IMR-90 (cell line): ENCODE measurements at regions not wholly inside any gene's neighbourhood (a gene's known extent, or its start where the extent isn't known, plus 50 kb on each side); places are given as distances from the start of the nearest gene placed in this dataset.

Experiments used
- ATAC-seq: fragments of 200-7000 bp; cut with Tn5 transposase; 2 replicates; pipeline ENCODE4 v1.9.1; 2020; ENCODE audit warnings: low read depth, mild to moderate bottlenecking, moderate library complexity
- BruUV-seq: library from RNA; stranded (reverse); fragments of 400-500 nt; replicated peaks from 2 replicates; lab custom pipeline; 2021; lab: Mats Ljungman, UMichigan
- CTCF ChIA-PET: fragments of 300-600 bp; formaldehyde crosslinking; extraction: SDS; loops from one replicate; lab custom pipeline; 2021; ENCODE audit warnings: antibody characterized with exemption; lab: Yijun Ruan, JAX
- POLR2A ChIA-PET: fragments of 300-600 bp; sonication (Branson Sonifier 250); formaldehyde crosslinking; loops from one replicate; lab custom pipeline; 2022; ENCODE audit warnings: antibody characterized with exemption; ENCODE audit not compliant: unreplicated experiment; lab: Charles Lee
- DNase-seq: peaks from one replicate; pipeline ENCODE4 v3.0.0; 2013
- H2AFZ ChIP-seq: replicated peaks from 2 replicates; pipeline ENCODE3; 2013; ENCODE audit warnings: low read length, mild to moderate bottlenecking; ENCODE audit not compliant: poor library complexity
- H2AK5ac ChIP-seq: 2 replicates; pipeline ENCODE4 v1.6.1; 2013; ENCODE audit warnings: low read depth, low read length, inconsistent platforms
- H2AK9ac ChIP-seq: replicated peaks from 2 replicates; pipeline ENCODE3; 2013; ENCODE audit warnings: mild to moderate bottlenecking, low read depth, low read length, moderate library complexity; ENCODE audit not compliant: poor library complexity
- H2BK120ac ChIP-seq: 2 replicates; pipeline ENCODE4 v1.6.1; 2013; ENCODE audit warnings: low read depth, low read length, inconsistent platforms
- H2BK15ac ChIP-seq: 3 replicates; pipeline ENCODE4 v1.6.1; 2013; ENCODE audit warnings: low read depth, low read length, inconsistent platforms
- H2BK20ac ChIP-seq: 2 replicates; pipeline ENCODE4 v1.6.1; 2013; ENCODE audit warnings: low read depth, mild to moderate bottlenecking, inconsistent platforms, low read length, moderate library complexity
- H2BK5ac ChIP-seq: 2 replicates; pipeline ENCODE4 v1.6.1; 2013; ENCODE audit warnings: mild to moderate bottlenecking, low read depth, low read length, inconsistent platforms; ENCODE audit not compliant: poor library complexity, severe bottlenecking
- H3K14ac ChIP-seq: replicated peaks from 2 replicates; pipeline ENCODE4 v1.6.1; 2013; ENCODE audit warnings: low read depth, low read length, inconsistent platforms
- H3K18ac ChIP-seq: 2 replicates; pipeline ENCODE4 v1.6.1; 2013; ENCODE audit warnings: low read depth, low read length, control low read depth
- H3K23ac ChIP-seq: 2 replicates; pipeline ENCODE4 v1.6.1; 2013; ENCODE audit warnings: low read depth, low read length, inconsistent platforms
- H3K27ac ChIP-seq: 2 replicates; pipeline ENCODE4 v1.5.1; 2013; ENCODE audit warnings: mild to moderate bottlenecking, control low read depth, low read length; ENCODE audit not compliant: insufficient read depth
- H3K27me3 ChIP-seq: 2 replicates; pipeline ENCODE4 v1.6.1; 2013; ENCODE audit warnings: low read length; ENCODE audit not compliant: control insufficient read depth, insufficient read depth
- H3K36me3 ChIP-seq: 2 replicates; pipeline ENCODE4 v1.6.1; 2013; ENCODE audit warnings: low read length, mixed read lengths; ENCODE audit not compliant: control insufficient read depth, insufficient read depth
- H3K4ac ChIP-seq: 2 replicates; pipeline ENCODE4 v1.6.1; 2013; ENCODE audit warnings: low read depth, low read length, inconsistent platforms
- H3K4me1 ChIP-seq: 2 replicates; pipeline ENCODE4 v1.6.1; 2013; ENCODE audit warnings: low read length, mixed read lengths; ENCODE audit not compliant: control insufficient read depth, insufficient read depth
- H3K4me2 ChIP-seq: 2 replicates; pipeline ENCODE4 v1.6.1; 2013; ENCODE audit warnings: low read depth, mild to moderate bottlenecking, control low read depth, low read length, moderate library complexity
- H3K4me3 ChIP-seq: 2 replicates; pipeline ENCODE4 v1.5.1; 2013; ENCODE audit warnings: low read depth, mild to moderate bottlenecking, control low read depth, low read length, moderate library complexity; ENCODE audit not compliant: insufficient read depth
- H3K56ac ChIP-seq: 2 replicates; pipeline ENCODE4 v1.6.1; 2013; ENCODE audit warnings: low read length, inconsistent platforms; ENCODE audit not compliant: insufficient read depth; ENCODE audit errors: extremely low read depth
- H3K79me1 ChIP-seq, 2 experiments: 2 replicates each; pipeline ENCODE4 v1.6.1; 2013; ENCODE audit warnings: low read length in 2 of 2, inconsistent platforms in 1 of 2, low read depth in 1 of 2
- H3K9ac ChIP-seq: 2 replicates; pipeline ENCODE4 v1.6.1; 2013; ENCODE audit warnings: low read depth, low read length, control low read depth
- H3K9me1 ChIP-seq: 2 replicates; pipeline ENCODE4 v1.6.1; 2013; ENCODE audit warnings: low read length, inconsistent platforms; ENCODE audit not compliant: insufficient read depth
- H3K9me3 ChIP-seq: 2 replicates; pipeline ENCODE4 v1.6.1; 2013; ENCODE audit warnings: low read length; ENCODE audit not compliant: control insufficient read depth, insufficient read depth
- H4K20me1 ChIP-seq: 2 replicates; pipeline ENCODE4 v1.6.1; 2013; ENCODE audit warnings: low read length, inconsistent platforms; ENCODE audit not compliant: insufficient read depth
- H4K5ac ChIP-seq: 2 replicates; pipeline ENCODE4 v1.6.1; 2013; ENCODE audit warnings: mild to moderate bottlenecking, low read depth, low read length, control low read depth
- H4K8ac ChIP-seq, 2 experiments: 2 replicates each; pipeline ENCODE4 v1.6.1; 2013; ENCODE audit warnings: low read depth in 2 of 2, low read length in 2 of 2, control low read depth in 1 of 2, inconsistent platforms in 1 of 2
- H4K91ac ChIP-seq: 2 replicates; pipeline ENCODE4 v1.6.1; 2013; ENCODE audit warnings: low read depth, low read length, inconsistent platforms; ENCODE audit not compliant: insufficient read depth
- CEBPB ChIP-seq: IDR thresholded peaks from 2 replicates; pipeline ENCODE4 v1.6.1; 2012; ENCODE audit warnings: low read depth, low read length, improper control_type of control experiment
- MAZ ChIP-seq: IDR thresholded peaks from 2 replicates; pipeline ENCODE4 v1.6.1; 2012; ENCODE audit warnings: low read depth, mild to moderate bottlenecking, low read length, improper control_type of control experiment, moderate library complexity, borderline replicate concordance
- NFE2L2 ChIP-seq: fragments of 150-350 bp; IDR thresholded peaks from 2 replicates; pipeline ENCODE4 v1.6.1; 2016; ENCODE audit warnings: low read depth, mild to moderate bottlenecking, low read length
- RAD21 ChIP-seq: IDR thresholded peaks from 2 replicates; pipeline ENCODE4 v1.6.1; 2012; ENCODE audit warnings: low read length, improper control_type of control experiment
- SMC3 ChIP-seq: fragments of 150-350 bp; IDR thresholded peaks from 2 replicates; pipeline ENCODE4 v1.6.1; 2016; ENCODE audit warnings: low read depth, mild to moderate bottlenecking, antibody characterized with exemption, low read length, moderate library complexity
- USF2 ChIP-seq: fragments of 150-350 bp; IDR thresholded peaks from 2 replicates; pipeline ENCODE4 v1.6.1; 2017; ENCODE audit warnings: mild to moderate bottlenecking, antibody characterized with exemption, low read length, low read depth
- WGBS, 2 experiments: methylation state at CpG; one replicate each; pipeline versions ENCODE4 v1.1.5 to v1.1.7; 2013; ENCODE audit warnings: missing lambda C conversion rate in 2 of 2; ENCODE audit not compliant: insufficient read length in 1 of 2; ENCODE audit errors: extremely low coverage in 2 of 2; 5-methylcytosine and 5-hydroxymethylcytosine counted together
- dilution Hi-C: fragments of 300-500 bp; cut with HindIII; formaldehyde crosslinking; loops from one replicate; pipeline ENCODE4 v1.14.3; 2018; ENCODE audit warnings: low sequenced_read_pairs; ENCODE audit not compliant: unreplicated experiment
- in situ Hi-C: fragments of 300-500 bp; cut with MboI; formaldehyde crosslinking; loops from 3 replicates; pipeline ENCODE4 v1.14.3; 2019; ENCODE audit warnings: low sequenced_read_pairs, inconsistent platforms, mixed read lengths
- intact Hi-C: fragments of 100-400 bp; cut with micrococcal nuclease; formaldehyde crosslinking; loops from 2 replicates; pipeline ENCODE4 v1.10.0; 2022
- TF ChIP-seq, protein P1 (sequence below): conservative IDR thresholded peaks from 2 replicates; pipeline ENCODE4 v1.5.1; 2012; ENCODE audit warnings: mild to moderate bottlenecking, low read depth, low read length, improper control_type of control experiment

DNA sequence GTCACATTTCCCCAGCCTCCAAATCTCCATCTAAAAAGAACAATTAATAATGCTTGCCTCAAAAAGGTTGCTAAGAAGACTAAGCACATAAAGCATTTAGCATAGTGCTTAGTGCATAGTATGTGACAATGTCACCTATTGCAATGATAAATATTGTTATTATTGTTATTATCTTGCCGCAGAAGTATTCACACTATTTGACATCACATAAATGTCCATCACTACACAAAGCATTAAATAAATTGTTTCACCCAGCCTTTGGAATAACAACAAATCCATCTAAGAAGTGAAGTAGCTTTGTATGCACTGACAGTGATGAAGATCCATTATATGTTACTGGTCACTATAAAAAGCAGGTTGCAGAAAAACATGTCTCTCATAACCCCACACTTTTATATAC is 2263.9 kb upstream of the WWC1 start:
- no peaks in the 10 kb centered on the region for H3K9me1 ChIP-seq
- intact Hi-C loops (no loop called here), dilution Hi-C loops (no loop called here), in situ Hi-C loops (no loop called here)
- H3K36me3 ChIP-seq: no peaks in the 10 kb centered on the region
- H2AFZ ChIP-seq: no peak overlapping the region
- WGBS, 2 experiments: no CpG with 5 or more reads among the region's 1 CpG
- no peak overlapping the region for H4K91ac ChIP-seq
- CTCF ChIA-PET: no interaction called here
- H3K56ac ChIP-seq: no peak overlapping the region
- no peak overlapping the region for H3K18ac ChIP-seq
- H2BK5ac ChIP-seq: no peak overlapping the region
- H3K4me3 ChIP-seq: no peak overlapping the region
- H2BK120ac ChIP-seq: no peak overlapping the region
- POLR2A ChIA-PET: no interaction called here
- ATAC-seq: no peak
- no peaks in the 10 kb centered on the region for H3K4me1 ChIP-seq
- H3K79me1 ChIP-seq: no peaks in the 10 kb centered on the region
- H2AK5ac ChIP-seq: no peak overlapping the region
- no peaks in the 10 kb centered on the region for H3K27me3 ChIP-seq
- no peak overlapping the region for H3K9ac ChIP-seq
- TF ChIP-seq CEBPB (no peak), NFE2L2 (no peak), RAD21 (no peak), SMC3 (no peak), USF2 (no peak), MAZ (no peak)
- TF ChIP-seq, protein P1, sequence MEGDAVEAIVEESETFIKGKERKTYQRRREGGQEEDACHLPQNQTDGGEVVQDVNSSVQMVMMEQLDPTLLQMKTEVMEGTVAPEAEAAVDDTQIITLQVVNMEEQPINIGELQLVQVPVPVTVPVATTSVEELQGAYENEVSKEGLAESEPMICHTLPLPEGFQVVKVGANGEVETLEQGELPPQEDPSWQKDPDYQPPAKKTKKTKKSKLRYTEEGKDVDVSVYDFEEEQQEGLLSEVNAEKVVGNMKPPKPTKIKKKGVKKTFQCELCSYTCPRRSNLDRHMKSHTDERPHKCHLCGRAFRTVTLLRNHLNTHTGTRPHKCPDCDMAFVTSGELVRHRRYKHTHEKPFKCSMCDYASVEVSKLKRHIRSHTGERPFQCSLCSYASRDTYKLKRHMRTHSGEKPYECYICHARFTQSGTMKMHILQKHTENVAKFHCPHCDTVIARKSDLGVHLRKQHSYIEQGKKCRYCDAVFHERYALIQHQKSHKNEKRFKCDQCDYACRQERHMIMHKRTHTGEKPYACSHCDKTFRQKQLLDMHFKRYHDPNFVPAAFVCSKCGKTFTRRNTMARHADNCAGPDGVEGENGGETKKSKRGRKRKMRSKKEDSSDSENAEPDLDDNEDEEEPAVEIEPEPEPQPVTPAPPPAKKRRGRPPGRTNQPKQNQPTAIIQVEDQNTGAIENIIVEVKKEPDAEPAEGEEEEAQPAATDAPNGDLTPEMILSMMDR: no peak
- no peak overlapping the region for H3K27ac ChIP-seq
- no peak overlapping the region for H4K5ac ChIP-seq
- H2BK15ac ChIP-seq: no peak overlapping the region
- no peak overlapping the region for H2AK9ac ChIP-seq
- no peaks in the 10 kb centered on the region for H4K20me1 ChIP-seq
- no peak overlapping the region for H3K4me2 ChIP-seq
- H4K8ac ChIP-seq: no peak overlapping the region
- peaks cover 13% of the 10 kb centered on the region for H3K9me3 ChIP-seq
- H3K4ac ChIP-seq: no peak overlapping the region
- H2BK20ac ChIP-seq: no peak overlapping the region
- DNase-seq: no peak
- no peak overlapping the region for H3K23ac ChIP-seq
- no TSS peak for BruUV-seq
- no peak overlapping the region for H3K14ac ChIP-seq
